Mucosa of gallbladder (tissue), 1 donor: ENCODE measurements at regions not wholly inside any gene's neighbourhood (a gene's known extent, or its start where the extent isn't known, plus 50 kb on each side); places are given as distances from the start of the nearest gene placed in this dataset.

Source experiments
- DNase-seq: peaks from one replicate; pipeline ENCODE4 v3.0.0-alpha.2; 2020; ENCODE audit warnings: low spot score
- donor health status: DM: no; HTN: no; CAD: no.

DNA sequence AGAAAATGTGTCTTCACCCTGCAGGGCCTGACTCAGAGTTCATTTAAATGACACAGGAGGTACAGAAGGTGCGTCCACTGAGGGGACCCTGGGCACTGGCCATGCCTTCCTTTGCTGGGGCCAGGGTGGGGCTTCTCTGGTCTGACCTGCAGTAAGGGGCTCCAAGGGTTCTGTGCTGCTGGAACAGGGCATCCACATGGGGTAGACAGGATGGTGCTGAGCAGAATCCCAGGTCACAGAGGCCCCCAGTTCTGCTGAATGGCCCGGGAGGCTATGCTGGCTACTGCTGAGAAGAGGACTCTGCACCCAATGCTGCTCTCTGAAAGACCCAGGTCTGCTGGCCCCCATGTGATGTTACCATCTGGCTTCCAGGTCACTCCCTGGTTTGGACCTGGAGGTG is 150.4 kb upstream of the GGTLC1 start:
- DNase-seq, result no peak

DNA sequence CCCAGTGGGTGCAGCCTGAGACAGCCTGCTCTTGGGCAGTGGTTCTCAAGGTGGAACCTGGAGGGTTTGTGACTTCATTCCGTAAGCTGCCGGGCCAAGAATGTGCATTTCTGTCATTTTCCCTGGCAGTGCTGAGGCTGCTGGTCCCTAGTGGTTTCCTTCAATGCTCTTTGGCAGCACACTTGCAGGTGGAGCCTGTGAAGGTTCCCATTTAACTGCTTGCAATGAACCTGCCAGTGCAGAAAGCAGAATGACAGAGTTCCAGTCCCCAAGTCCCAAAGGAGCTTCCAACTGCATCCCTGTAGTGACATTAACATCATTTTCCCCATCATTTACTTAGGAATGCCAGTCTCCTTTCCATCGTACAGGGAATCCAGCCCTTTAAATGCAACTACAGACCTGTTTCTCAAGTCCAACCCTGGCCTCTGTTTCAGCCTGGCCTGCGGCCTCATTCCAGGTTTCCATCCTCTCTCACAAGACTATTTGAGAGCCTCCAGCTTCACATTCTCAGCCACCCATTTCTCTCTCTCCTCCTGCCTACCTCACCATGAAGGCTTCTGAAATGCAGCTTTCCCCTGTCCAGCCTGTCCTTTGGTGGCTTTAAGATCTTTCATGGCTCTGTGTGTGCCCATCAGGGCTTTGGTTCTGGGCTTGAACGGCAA is 149.7 kb upstream of the GGTLC1 start:
- DNase-seq, result no peak

DNA sequence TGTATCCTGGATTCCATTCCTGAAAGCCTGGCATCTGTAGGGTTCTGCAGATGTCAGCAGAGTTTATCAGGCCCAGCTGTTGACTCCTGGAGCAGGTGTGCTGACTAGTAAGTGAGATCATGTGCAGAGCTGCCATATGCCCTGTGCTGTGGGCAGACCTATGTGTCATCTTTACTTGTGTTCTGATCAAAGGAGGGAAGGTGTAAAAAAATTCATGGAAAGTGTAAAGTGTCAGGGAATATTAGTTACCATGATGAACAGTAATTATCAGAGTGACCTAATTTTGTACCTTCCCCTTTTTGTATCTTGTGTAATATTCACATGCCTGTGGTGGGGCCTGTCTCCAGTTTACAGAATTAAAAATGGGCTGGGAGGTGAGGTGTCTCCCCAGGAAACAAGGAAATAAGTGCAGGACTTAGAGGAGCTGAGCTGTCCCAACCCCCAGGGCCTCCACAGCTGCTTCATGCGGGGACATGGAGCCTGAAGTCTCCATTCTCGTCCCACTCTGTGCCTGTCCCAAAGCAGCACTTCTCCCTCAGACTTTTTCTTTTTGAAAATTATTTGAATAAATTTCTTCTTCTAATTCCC is 148.2 kb upstream of the GGTLC1 start:
- DNase-seq, result no peak

DNA sequence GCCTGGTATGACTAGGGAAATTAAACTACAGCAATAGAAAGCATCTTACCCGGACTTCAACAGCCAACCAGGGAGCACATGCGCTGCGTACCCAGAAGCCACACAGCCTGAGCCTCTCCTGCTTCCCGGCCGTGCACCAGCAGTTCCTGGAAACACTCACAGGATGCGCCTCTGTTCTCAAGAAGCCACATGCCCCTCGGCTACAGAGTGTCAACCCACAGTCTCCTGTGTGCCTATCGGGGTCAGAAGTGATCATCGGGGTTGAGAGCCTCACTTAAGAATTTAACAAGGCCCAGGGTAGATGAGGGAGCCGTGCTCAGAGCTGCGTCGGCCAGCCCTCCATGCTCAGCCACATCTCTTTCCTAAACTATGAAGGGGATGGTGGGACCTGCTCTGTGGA is 147.2 kb upstream of the GGTLC1 start:
- no peak for DNase-seq

DNA sequence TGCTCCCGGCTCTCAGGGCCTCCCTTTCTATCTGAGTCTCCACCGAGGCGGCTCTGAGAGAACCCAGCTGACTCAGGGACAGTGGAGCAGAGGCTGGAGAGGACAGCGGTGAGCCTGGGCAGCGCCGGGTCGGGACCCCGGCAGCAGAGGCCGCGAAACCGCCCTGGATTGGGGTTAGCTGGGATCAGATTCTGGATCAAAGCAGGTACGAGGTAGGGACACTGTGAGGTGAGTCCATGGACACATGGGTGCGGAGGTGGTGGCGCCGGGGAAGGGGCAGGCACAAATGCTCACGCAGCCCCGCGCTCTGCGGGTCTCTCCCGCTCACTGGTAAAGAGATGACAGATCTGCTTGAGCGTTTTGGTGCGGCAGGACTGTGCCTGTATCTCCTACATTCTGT is 146.4 kb upstream of the GGTLC1 start:
- DNase-seq, result no peak

DNA sequence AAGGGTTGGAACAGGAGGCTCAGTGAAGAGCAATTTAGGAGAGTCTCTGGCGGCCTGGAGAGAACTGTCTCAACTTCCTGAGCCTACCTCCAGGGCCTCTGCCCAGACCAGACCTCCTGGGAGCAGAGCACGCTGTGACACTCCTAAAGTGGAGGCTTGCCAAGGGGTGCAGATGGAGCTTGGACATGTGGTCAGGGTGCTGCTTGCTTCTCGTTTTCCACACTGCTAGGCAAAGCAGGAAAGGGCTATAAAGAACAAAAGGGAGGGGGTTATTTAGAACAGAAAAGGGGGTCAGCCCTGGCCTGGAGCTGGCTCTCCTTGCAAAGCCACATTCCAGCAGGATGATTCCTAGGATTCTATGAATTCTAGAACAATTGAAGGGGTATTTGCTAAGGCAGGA is 145.7 kb upstream of the GGTLC1 start:
- no peak for DNase-seq

DNA sequence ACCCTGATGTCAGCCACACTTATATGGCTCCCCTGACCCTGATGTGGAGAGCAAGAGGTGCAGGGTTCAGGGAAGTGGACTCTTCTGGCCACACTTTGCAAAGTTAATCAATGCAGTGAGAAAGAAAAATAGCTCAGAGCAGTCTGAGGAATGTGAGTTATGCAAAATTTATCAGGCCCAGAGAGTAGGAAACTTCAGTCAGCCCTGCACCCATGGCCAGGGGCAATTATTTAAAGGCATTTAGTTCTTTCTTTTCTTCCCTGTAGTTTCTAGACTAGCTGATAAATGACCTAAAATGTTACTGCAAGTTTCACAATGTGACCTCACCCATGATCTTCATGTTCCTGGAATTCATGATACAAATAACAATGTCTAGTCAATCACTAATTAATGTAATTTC is 143.7 kb upstream of the GGTLC1 start:
- no peak for DNase-seq

DNA sequence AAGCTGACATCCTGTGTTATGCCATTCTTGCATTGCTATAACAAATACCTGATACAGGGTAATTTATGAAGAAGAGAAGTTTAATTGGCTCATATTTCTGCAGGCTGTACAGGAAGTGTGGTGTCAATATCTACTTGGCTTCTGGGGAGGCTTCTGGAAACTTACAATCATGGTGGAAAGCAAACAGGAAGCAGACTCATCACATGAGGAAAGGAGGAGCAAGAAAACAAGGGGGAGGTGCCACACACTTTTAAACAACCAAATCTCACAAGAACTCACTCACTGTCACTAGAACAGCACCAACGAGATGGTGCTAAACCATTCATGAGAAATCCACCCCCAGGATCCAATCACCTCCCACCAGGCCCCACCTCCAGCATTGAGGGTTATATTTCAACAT is 143.1 kb upstream of the GGTLC1 start:
- no peak for DNase-seq

DNA sequence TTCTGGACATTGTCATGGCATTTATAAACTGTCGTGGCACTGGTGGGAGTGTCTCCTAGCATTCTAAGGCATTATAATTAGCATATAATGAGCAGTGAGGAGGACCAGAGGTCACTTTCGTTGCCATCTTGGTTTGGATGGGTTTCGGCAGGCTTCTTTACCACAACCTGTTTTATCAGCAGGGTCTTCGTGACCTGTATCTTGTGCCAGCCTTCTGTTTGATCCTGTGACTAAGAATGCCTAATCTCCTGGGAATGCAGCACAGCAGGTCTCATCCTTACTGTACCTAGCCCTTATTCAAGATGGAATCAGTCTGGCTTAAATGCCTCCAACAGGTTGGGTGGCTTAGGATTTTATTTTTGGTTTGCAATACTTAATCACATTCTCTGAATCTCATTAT is 142.7 kb upstream of the GGTLC1 start:
- DNase-seq, result no peak

DNA sequence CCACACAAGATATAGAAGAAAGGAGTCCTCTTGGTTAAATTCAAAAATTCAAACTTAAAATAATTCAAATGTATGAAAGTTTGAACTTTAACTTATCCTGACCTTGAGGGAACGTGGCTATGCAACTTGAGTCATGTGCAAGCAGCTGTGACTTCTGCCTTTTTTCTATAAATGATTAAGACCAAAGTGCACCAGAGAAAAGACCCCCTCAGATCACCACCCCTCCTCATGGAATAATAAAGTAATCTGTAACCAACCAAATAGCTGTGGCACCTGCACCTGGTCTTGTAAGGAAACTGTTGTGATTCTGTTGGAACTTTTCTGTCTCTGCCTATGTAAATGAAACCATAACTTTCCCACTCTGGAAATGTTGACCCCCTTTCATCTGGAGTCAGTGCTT is 141.1 kb upstream of the GGTLC1 start:
- no peak for DNase-seq

DNA sequence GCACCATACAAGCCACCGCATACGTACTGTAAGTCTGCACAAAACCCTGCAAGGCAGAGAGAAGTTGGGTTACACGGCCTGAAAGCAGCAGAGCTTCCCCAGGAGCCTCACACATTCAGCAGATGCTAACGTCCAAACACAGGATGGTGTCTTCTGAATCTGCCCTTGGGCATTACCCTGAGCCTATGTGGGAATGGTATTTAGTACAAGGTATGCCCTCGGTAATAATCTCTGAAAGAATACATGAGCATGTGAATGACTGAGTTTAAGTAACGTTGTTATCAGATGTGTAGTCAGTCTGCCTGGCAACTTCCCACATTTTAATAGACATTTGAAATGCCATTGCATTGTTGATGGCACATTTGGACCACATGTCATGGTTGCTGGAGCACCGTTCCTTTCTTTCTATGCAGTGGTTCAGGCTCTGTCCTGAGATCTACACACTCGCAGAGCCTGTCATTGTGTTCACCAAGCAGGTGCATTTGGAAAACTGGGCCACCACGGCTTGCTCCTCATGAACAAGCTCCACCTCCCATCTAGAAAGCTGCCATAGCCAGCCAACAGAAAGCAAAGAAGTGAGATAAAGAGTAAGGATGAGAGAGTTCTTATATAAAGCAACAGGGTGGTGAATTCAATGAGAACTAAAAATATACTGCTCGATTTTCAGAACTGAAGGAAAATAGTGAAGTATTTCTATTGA is 136.5 kb upstream of the GGTLC1 start:
- DNase-seq, result no peak

DNA sequence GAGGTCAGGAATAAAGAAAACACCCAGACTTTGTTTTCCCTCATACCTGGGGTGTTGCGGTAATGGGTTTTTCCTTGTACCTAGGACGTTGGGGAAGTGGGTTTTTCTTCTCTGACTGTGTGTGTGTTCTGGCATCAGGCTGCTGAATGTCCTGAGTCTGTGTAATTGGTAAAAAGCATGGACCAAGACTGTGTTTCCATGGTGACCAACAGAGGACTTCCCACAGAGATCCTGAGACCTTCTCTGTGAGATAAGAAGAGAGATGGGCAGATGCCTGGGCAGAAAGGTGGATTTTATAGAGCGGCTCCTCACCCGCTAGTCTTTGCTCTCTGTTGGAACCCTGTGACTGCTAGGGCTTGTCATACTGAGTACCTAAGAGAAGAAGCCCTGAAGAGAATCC is 135.4 kb upstream of the GGTLC1 start:
- no peak for DNase-seq

DNA sequence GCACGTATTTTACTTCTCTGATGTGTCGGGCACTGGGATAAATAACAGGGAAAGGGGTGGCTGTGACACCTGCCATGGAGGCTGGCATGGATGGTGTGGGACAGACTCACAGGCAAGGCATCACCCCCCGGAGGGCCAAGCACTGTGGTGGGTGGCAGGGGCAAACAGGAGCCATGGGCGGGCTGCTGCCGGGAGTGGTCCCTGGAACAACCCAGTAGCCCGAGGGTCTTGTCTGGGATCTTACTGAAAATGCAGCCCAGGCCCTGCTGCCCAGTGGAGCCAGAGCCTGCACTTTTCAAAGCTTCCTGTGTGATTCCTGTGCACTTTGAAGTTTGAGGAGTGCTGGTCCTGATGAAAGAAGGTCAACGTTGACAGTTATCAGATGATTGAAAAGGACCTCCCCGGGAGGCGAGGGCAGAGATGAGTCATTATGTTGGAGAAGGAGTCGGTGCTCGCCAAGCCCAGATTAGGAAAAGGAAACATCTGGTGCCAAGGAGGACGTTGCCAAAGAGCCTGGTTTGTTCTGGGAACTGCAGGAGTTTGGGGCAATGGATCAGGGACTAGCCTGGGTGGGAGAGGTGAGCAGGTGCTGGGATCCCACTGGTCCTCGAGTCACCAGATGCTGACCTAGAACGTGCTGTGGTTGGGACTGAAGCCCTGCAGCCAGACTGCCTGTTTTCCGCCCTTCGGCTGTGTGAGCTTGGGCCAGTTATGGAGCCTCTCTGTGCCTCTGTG is 130.0 kb upstream of the GGTLC1 start:
- DNase-seq, result peak; percentile 31

DNA sequence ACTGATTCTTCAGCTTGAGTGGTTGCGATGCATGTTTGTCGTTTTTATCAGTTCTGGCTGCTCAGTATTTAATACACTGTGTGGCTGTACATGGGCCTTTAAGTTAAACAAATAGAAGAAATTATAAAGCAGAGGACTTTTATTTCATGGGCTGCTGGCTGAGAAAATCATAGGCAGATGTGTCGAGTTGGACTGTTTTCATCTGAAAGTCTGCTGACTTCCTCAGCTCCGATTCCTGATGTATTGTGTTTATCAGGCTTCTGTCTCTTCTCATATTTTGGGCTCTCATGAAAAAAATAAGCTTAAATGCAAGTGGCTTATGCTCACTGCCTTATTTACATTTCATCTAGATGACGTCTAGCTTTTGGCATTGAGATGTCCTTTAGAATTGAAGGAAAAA is 129.5 kb upstream of the GGTLC1 start:
- no peak for DNase-seq

DNA sequence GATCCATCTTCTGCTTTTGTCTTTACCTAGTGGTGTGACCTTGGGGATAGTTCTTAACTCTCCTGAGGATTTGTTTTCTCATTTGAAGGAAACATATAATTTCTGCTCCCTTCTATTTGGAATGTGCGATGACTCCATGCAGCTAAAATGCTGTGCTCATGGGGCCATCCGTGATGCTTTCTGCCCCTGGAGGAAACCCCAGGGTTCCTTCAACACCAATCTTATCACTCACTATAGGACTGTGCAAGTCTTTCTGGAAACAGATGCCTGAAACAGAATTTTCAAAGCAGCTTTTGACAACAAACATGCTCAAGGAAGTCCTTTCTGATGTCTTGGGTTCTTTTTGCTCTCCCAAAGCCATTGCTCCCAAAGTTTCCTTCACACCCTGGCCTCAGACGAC is 128.8 kb upstream of the GGTLC1 start:
- no peak for DNase-seq

DNA sequence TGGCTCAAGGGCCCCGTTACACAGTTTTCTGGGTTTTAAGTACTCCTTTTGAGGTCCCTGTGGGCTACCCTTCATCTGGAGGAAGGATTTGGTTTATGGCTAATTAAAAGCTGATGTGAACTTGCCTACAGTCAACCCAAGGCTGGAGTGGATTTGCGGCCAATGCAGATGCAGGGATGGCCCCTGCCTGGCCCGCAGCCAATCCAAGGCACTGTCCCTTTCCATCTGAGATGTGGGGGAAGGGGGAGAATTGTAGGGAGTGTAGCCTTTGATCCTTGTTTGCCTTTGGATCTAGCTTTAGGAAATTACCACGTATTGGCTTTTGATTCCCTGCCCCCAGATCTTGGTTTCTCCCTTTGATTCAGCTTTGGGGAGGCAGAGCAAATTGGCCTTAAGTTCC is 128.0 kb upstream of the GGTLC1 start:
- DNase-seq, result no peak

DNA sequence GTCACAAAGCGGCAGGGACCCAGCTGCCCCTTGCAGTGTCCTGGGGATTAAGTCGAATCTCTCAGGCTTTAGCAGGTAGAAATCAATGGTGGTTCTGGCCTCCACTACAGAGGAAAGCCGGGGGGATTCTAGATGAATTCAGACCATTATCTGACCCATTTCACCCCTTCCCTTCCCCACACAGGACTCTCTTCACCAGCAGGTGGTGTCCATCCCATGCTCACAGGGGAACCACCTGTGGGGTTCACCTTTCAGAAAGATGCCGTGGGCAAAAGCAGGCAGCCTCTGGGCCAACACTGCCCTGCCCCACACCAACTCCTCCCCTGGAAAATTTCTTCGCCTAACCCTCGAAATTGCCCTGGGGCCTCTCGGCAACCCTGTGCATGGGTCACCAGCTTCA is 123.8 kb upstream of the GGTLC1 start:
- no peak for DNase-seq

DNA sequence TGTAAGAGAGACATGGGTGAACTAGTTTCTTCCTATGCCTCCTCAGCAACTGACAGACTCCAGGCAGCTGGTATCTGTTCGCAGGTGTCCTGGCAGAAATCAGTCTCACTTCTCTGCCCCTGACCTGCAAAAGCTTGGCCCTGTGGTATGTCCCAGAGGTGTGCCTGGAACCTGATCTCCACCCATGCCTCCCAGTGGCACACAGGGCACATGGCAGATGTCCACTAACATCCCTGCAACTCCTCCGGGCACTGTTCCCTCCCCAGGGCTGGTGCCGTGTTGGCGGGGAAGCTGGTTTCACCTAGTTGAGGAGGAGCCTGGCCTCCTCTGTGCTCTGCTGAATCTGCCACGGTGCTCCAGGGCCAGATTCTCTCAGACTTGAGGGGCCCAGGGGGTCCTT is 123.3 kb upstream of the GGTLC1 start:
- DNase-seq, result no peak

DNA sequence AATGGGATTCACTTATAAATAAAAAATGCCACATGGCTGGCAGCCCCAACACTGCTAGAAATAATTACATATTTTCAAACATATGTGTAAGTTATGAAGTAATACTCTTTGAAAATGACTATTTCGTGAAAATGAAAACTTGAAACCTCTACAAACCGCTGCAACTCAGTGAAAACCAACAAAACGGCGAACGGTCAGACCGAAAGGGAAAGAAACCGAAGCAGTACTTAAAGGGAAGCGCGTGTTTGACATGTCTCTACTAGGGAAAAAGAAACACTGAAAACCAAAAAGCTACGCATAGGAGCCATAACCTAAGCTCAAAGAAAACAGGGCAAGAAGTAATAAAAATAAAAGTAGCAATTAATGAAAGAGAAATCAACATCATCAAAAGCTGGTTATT is 121.0 kb upstream of the GGTLC1 start:
- no peak for DNase-seq

DNA sequence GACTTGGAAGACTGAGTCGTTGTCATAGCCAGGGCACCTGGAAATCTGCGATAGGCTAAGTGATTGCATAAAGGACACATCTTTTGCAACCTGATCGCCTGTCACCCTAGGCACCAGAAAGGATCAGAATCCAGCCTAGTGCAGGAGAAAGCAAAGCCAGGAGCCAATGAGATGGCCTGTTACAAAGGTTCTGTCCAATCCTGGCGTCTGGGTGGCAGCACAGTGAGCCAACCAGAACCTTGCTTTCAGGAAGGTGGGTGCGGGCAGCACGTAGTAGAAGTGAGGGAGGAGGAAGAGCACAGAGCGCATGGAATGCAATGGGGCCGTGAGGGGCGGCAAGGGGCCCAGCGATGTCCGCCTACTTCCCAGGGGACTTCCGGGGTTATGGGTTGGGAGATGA is 120.4 kb upstream of the GGTLC1 start:
- DNase-seq, result no peak

DNA sequence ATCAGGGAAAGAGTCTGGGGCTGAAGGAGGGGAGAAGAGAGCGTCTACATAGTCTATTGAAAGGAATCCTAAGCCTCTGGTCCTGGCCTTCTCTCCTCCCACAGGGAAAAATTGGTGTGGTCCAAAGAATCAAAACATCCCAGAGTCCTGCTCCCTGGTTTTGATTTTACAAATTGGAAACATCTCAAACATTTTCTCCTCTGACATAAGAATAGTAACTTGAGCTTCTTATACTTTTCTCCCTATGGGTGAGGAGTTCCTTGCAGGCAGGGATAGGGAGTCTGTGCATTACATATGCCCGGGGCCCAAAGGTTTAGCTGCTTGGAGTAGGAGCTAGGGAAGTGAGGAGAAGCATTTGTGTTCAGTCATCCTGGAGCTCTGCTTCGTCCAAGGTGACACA is 120.0 kb upstream of the GGTLC1 start:
- DNase-seq, result no peak

DNA sequence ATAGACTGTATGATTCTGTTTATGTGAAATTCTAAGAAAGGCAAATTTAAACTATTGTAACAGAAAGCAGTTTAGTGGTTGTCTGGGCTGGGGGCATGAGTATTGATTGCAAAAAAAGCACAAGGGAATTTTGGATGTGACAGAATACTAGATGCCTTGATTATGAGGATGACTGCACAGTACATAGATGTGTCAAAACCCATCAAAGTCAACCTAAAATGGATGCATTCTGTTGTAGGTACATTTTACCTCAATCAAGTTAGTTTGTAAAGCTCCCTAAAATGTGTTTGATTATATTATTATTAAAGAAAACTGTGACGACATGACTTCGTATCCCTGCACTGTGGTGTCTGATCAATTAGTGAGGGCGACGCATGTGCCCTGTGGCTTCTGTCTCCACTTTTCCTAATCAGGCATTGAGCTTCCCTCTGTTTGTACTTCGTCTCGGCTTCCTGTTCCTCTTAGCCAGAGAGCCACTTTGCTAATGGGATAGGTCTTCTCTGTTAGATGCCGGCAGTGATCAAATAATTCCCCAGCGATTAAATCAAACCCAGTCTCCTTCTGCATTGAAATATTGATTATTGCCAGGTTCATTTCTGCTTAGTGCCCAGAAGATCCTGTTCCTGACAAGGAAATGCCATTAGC is 118.3 kb upstream of the GGTLC1 start:
- no peak for DNase-seq
